HEK293 (cell line): ENCODE measurements at regions not wholly inside any gene's neighbourhood (a gene's known extent, or its start where the extent isn't known, plus 50 kb on each side); places are given as distances from the start of the nearest gene placed in this dataset.

Experiments used
- CTCF ChIP-seq: fragments of 450-650 bp; formaldehyde crosslinking; IDR thresholded peaks from 2 replicates; pipeline ENCODE4 v1.5.1; 2016; ENCODE audit warnings: missing biosample characterization, missing genetic modification characterization
- REST ChIP-seq: fragments of 450-650 bp; formaldehyde crosslinking; IDR thresholded peaks from 2 replicates; pipeline ENCODE4 v1.5.1; 2016; ENCODE audit warnings: missing biosample characterization, missing genetic modification characterization

- TF ChIP-seq CTCF (tag by site-specific recombination) (no peak), REST (tag by site-specific recombination) (no peak)
These were observed 383.6 kb upstream of the SEMA6D start for GRCh38 chr15:47333734-47334133.
